PC-9 (cell line): ENCODE measurements at regions not wholly inside any gene's neighbourhood (a gene's known extent, or its start where the extent isn't known, plus 50 kb on each side); places are given as distances from the start of the nearest gene placed in this dataset.

Source experiments
- CTCF ChIP-seq: fragments of 200-600 bp; sonication (generic); conservative IDR thresholded peaks from 2 replicates; pipeline ENCODE4 v1.6.1; 2017; ENCODE audit warnings: mixed run types, antibody characterized with exemption, mild to moderate bottlenecking, moderate library complexity
- EZH2 ChIP-seq: fragments of 200-600 bp; sonication (generic); IDR thresholded peaks from 2 replicates; pipeline ENCODE4 v1.8.0; 2017; ENCODE audit warnings: antibody characterized with exemption, low read depth

GRCh38 chr1:98287626-98288025 is 366.8 kb upstream of the DPYD start:
- TF ChIP-seq CTCF (no peak), EZH2 (no peak)
